AG10803 (cell line): ENCODE measurements at regions not wholly inside any gene's neighbourhood (a gene's known extent, or its start where the extent isn't known, plus 50 kb on each side); places are given as distances from the start of the nearest gene placed in this dataset.

Experiments used
- DNase-seq: peaks from one replicate; pipeline ENCODE4 v3.0.0; 2010; ENCODE audit warnings: low read depth
- H3K4me3 ChIP-seq: 2 replicates; pipeline ENCODE4 v1.5.1; 2011; ENCODE audit warnings: mild to moderate bottlenecking, low read length, control low read depth
- TF ChIP-seq, protein P1 (sequence below): conservative IDR thresholded peaks from 2 replicates; pipeline ENCODE4 v1.5.1; 2011; ENCODE audit warnings: mild to moderate bottlenecking, low read length, control low read depth, inconsistent platforms

DNA sequence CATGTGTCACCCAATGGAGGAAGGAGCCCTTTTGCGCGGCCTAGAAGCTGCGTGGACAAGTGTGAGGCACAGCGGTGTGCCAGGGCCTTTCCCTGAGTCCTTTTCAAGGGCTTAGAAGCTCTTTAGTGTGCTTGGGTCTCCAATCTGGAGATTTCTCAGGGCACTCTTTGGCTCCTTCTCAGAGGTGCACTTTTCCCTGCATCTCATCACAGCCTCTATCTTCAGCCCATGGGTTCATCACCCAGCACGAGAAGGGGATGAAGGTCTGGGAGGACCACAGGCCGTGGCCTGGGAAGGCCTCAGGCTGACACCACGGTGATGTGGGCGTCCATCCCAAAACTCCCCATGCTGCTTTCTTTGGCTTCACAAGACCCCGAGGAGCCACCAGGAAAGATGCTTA lies 233.4 kb downstream of the TEX36 start:
- H3K4me3 ChIP-seq, result no peak overlapping the region
- DNase-seq, result no peak
- TF ChIP-seq, protein P1, sequence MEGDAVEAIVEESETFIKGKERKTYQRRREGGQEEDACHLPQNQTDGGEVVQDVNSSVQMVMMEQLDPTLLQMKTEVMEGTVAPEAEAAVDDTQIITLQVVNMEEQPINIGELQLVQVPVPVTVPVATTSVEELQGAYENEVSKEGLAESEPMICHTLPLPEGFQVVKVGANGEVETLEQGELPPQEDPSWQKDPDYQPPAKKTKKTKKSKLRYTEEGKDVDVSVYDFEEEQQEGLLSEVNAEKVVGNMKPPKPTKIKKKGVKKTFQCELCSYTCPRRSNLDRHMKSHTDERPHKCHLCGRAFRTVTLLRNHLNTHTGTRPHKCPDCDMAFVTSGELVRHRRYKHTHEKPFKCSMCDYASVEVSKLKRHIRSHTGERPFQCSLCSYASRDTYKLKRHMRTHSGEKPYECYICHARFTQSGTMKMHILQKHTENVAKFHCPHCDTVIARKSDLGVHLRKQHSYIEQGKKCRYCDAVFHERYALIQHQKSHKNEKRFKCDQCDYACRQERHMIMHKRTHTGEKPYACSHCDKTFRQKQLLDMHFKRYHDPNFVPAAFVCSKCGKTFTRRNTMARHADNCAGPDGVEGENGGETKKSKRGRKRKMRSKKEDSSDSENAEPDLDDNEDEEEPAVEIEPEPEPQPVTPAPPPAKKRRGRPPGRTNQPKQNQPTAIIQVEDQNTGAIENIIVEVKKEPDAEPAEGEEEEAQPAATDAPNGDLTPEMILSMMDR, result no peak

DNA sequence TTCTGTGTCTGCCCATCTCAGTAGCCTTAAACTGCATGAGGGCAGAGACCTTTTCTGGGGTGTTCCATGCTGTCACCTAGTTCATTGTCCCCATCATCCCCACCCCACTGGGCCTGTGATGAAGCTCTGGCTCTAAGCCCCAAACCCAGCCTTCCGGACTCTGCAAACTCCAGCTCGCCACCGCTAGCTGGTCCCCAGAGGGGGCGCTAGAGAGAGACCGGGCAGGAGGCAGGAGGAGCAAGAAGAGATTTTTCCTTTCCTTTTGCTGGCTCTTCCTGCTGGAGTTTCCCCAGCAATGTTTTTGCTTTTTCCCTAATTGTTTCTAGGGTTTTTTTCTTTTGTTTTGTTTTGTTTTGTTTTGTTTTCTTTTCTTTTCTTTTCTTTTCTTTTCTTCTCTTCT lies 234.4 kb downstream of the TEX36 start:
- no peak overlapping the region for H3K4me3 ChIP-seq
- TF ChIP-seq, protein P1, result peak; percentile 46
- DNase-seq, result peak; percentile 3

DNA sequence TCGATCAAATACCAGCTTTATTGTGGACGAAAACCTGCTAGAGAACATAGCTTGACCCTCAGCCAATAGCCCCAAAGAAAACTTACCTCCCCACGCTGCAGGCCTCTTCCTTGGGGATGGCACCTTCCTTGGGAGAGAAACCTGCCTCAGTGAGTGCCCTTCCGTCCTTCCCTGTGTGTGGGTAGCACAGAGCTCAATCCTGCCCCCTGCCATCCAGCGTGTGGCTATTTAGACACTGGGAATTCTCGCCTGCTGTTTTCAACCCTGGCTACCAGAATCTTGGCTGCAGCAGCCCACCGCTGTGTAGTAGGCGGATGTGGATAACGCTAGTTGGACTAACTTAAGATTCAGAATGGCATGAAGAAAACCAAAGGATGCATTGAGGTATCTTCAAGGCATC lies 238.2 kb downstream of the TEX36 start:
- no peak for DNase-seq
- TF ChIP-seq, protein P1, result no peak
- no peak overlapping the region for H3K4me3 ChIP-seq

DNA sequence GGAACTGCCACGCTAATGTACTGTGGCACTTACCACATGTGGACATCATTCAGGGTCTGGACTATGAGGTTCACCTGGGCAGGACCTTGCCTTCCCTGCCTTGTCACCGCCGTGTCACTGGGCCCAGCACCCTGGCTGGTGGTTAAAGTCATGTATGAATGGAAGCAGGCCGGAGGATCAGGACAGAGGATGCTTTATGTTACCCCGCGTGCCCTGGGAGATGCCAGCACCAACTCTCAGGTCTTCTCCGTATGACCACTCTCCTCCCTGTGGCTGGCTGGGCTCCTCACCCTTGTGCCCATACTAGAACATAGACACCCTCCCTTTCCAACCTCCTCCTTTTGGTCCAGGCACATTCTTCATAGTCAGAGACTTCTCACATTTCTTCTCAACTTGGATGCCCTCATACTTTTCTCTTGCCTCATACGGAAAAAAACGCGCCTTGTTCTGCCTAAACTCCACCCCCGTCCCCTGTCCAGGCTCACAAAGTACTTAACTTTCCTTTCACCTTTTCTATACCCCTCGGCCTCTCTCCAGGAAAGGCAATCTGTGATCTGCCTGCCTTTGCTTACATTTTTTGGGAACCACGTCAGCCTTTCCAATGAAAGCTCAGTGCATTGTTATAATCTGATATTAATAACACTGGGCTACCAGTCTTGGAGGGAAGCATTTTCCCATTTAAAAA lies 240.0 kb downstream of the TEX36 start:
- no peak for DNase-seq
- TF ChIP-seq, protein P1, result no peak
- no peak overlapping the region for H3K4me3 ChIP-seq

DNA sequence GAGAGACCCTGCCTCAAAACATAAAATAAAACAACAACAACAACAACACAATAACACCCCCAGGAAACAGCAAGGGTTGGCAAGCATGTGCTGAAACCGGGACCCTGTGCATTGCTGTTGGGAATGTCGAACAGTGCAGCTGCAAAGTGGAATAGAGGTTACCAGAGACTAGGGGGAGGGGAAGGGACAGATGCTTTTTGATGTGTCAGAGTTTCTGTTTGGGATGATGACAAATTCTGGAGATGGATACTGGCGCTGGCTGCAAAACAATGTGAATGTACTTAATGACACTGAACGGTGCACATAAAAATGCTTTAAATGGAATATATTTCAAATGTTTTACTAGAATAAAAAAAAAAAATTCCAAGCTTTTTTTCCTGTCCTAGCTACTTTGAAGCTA lies 241.8 kb downstream of the TEX36 start:
- TF ChIP-seq, protein P1, result no peak
- DNase-seq, result peak; percentile 9
- no peak overlapping the region for H3K4me3 ChIP-seq

DNA sequence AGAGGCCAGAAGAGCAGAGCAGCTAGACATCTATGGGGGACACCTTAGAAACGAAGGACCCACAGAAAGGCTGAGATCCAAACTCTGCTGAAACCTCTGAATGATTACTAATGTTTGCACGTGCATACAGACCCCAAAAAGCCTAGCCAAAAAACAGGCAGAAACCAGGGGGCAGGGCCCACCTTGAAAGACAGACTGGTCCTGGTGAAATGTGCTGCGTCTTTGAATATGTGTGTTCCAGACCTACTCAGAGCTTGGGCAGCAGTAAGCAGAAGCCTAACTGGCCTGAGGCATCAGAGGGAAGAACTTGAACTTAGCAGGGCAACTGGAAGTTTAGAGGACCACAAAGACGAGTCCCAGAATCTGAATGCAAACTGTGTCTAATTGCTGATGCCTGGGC lies 251.8 kb downstream of the TEX36 start:
- no peak overlapping the region for H3K4me3 ChIP-seq
- TF ChIP-seq, protein P1, result no peak
- DNase-seq, result no peak

DNA sequence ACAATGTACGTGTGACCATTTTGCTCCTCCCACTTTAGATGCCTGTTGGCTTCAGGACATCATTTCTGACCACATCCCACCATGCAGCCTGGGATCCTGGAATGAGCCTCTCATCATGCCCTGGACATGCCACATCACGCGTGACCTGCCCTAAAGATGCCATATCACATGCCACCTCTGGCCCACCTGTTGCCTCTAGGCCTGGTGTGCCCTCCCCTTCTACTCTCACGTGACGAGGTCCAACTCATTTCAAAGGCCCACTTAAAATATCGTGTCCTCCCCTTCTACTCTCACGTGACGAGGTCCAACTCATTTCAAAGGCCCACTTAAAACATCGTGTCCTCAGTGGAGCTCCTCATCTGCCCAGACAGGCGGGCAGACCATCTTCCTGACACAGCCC lies 254.9 kb downstream of the TEX36 start:
- H3K4me3 ChIP-seq, result no peak overlapping the region
- TF ChIP-seq, protein P1, result no peak
- DNase-seq, result no peak
